ENCODE measurements at regions not wholly inside any gene's neighbourhood (a gene's known extent, or its start where the extent isn't known, plus 50 kb on each side); places are given as distances from the start of the nearest gene placed in this dataset.

DNA sequence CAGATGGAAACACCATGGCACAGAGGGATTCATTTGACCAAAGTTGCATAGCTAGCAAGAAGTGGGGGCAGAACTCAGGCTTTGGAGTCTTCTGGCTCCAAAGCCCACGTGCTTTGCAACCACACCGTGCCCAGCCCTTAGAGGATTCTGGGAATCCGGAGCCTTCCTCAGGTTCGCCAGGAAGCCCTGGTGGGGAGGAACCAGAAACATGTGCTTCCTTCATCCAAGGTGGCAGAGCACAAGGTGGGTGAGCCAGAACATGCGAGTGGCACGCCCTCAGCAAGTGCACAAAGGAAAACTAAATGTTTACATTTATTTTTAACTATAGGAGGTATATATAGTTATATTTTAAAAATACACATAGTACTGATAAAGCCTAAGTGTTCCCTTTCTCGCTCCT is 151.9 kb upstream of the NECTIN1 start:
- no peak for DNase-seq

GRCh38 chr11:119880143-119880542 is 151.1 kb upstream of the NECTIN1 start:
- no peak for DNase-seq

- no peak for DNase-seq
Observed at GRCh38 chr11:119878990-119879389, 150.0 kb upstream of the NECTIN1 start.

DNA sequence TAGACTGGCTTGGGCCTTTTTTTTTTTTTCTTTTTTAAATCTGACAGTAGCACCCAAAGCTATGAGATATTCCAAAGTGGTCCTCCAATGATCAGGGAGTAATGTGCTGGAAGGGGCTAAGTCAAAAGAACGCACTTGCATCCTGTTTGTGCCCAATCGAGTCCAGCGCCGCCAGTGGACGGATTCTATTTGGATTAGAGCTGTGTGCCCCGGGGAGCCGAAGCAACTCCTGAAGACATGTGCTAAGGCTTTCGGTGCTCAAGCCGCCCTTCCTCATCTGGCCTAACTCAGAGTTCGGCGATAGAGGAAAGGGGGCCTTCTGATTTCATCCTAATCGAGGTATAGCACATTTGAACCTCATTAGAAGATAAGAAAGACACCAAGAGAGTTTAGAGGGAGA is 147.8 kb upstream of the NECTIN1 start:
- DNase-seq, result no peak

DNA sequence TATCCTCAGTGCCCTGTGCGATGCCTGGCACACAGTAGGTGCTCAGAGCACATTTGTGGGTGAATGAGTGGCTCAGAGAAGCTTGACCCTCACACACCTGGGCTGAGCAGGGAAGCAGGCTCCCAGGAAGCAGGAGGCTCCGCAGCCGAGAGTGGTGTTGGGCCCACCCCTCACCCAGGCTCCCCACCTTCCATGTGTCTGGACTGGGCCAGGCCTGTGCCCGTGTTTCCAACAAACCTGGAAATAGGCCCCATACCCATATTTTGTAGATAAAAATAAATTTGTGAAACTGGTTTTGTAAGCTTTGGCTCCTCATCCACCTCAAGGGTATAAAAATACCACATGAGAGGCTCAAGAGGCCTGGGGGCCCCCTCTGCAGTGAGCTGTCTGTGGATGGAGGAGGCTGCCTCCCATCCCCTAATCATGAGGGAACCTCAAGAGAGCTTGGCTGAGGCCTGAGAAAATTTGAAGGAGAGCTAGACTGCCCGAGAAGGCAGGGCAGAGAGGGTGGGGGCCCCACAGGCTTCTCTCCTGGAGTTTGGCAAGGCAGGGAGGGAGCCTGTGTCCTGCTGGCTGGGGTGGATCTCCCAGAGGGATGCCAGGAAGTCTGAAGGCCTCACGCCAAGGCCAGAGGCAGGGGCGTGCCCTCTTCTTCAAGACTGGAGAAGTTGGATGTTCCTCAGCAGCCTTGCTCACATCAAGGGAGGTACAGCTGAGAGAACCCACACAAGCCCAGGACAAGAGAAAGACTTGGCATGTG is 147.0 kb upstream of the NECTIN1 start:
- no peak for DNase-seq

DNA sequence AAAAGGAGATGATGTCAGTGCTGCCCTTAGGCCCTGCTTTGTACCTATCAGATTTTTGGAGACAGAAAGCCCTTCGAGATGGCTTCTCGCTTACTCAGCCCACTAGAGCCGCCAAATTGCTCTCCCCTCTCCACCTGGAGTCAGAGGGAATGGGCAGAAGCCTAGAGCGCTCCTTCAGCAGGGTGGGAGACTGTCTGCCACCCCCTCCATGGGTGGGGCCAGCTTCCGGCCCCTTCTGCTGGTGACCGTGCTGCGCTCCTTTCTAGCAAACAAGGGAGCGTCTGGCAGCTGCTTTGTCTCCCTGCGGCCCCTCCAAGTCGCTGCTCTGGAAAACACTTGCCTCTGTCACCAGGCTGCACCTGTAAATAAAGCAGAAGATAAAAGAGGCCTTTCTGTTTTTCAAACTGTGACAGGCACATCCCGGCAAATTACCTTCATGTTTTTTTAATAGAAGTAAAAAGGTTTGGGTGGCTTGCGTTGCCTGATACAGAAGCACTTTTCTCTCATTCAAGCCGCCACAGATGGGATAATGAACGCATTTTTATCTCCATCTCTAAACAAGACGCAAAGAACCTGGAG is 145.7 kb upstream of the NECTIN1 start:
- no peak for DNase-seq

DNA sequence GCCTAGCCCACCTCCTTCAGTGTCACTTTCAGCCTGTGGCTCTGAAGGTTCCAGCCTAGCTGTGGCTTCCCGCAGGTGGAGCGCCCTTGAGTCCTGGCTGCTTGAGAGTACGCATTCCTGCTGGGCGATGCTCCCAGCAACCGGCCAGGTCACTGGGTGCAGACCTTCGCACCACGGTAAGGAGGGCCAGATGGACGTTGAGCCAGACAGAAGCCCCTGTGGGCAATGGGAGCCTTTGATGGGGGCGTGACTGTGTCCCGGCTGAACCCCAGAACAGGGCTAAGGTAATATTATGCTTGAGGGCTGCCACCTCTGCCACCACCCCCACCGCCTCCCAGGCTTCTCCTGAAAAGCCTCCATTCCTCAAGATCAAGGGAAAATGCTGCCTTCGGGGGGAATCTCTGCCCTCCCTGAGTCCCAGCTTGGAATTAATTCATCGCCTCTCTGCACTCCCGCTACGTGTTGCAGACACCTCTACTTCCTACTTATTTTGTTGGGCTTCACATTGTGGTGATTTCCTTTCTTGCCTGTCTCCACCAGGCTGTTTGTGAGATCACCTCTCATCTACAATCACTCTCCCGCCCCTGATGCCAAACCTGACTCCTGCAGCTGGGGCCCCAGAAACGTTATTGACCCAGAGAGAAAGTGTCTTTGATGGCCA is 144.9 kb upstream of the NECTIN1 start:
- DNase-seq, result no peak

- DNase-seq, result no peak
Observed at GRCh38 chr11:119872611-119873310, 143.8 kb upstream of the NECTIN1 start.

GRCh38 chr11:119865661-119866156 is 136.7 kb upstream of the NECTIN1 start:
- no peak for DNase-seq

GRCh38 chr11:119864836-119865235 is 135.8 kb upstream of the NECTIN1 start:
- no peak for DNase-seq

DNA sequence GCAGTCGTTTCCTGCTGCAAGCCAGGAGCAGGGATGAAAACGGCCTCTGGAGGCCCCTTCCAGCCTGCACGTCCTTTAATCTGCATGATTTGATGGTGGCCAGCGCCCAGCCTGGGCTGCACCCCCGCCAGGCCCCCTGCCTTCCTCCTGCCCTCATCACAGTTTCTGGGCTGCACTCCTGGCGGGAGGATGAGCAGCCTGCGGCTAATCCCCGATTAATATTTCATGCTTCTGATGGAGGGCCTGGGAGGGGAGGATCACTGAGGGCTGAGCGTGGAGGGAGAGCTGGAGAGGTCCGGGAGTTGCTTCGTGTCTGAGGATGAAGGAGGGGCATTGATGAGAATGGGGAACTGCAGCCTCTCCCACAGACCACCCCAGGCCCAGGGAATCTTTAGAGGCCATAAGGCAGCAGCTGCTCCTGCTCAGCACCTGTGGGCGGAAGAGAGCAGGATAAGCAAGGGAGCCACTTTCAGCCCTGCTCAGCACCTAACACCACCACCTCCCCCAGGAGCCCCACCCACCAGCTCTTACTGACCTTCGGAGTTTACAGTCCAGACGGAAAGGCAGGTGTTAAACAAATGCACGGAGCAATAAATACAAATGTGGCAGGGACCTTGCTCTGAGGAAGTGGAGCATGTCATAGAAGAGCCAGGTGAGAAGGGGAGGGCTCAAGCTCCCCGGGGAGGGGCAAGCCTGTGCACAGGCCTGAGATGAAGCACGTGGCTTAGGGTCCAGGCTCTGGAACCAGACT is 135.0 kb upstream of the NECTIN1 start:
- no peak for DNase-seq

GRCh38 chr11:119863236-119863635 is 134.2 kb upstream of the NECTIN1 start:
- DNase-seq, result no peak

DNA sequence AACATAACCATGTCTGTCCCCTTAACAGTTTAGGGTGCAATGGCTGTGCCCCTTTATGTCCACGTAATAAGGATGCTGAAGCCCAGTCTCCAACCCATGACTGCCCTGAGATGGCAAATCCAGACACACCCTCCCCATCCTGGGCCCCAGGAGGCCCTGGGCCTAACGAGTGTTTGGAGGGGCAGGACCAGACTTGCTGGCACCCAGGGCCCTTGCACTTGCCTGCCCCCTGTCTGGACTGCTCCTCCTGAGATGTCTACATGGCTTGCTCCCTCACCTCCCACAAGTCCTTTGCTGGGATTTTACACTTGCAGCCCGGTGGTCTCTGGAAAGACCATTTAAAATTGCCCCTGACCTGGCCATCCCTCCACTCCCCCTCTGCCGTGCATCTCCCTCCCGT is 132.2 kb upstream of the NECTIN1 start:
- peak in 1 of 2 experiments; percentile 14 for DNase-seq

GRCh38 chr11:119860561-119861094 is 131.6 kb upstream of the NECTIN1 start:
- DNase-seq, result no peak

GRCh38 chr11:119859684-119860083 is 130.7 kb upstream of the NECTIN1 start:
- no peak for DNase-seq

DNA sequence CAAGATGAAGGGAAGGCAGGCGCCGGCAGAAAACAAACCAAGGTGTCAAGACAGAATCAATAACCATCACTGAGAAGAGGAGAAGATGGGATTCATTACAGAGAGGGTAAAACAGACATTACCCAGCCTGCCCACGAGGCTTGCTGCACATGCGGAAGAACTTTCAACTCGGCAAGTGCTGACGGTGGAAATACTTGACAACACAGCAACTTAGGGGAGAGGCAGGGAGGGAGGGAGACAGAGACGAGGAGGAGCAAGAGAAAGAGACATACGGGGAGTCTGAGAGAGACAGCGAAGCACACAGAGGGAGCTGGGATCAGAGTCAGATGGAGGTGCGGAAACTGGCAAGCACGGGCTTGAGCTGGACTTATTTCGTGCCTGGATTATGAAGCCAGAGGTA is 129.3 kb upstream of the NECTIN1 start:
- DNase-seq, result no peak

DNA sequence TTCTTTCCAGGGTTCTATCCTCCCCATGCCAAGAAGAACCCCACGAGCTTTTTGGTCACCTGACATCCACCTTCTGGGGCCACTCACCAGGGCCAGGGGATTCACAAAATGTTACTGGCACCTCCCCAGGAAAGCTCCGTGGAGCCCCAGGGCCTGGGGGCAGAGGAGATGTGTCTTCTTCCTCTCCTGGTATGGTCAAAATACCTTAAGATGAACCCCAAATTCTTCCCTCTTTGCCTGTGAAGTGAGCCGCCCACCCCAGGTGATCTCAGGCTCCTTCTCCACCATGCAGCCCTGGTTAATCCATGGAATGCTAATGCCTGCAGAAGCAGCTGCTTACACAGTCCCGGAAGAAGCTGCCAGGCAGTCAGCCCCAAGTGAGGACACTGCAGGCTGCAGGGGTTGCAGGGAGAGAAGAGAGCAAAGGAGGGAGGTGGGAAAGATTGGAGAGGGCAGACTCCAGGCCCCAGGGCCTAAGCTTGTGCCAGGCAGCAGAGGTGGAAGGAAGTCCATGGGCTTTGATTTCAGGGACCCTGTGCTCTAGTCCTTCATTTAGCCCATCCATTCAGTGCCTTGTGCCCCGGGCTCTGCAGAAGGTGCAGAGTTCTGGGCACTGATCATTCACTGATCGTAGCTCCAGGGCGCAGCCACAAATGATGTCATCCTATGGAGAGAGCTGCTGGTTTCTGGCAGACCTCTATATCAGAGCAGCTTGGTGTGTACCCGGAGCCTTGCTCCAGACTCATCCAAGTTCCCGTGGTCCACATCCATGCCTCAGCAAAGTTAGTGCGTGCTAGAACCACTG is 127.9 kb upstream of the NECTIN1 start:
- no peak for DNase-seq

GRCh38 chr11:119855066-119855465 is 126.1 kb upstream of the NECTIN1 start:
- DNase-seq, result no peak

DNA sequence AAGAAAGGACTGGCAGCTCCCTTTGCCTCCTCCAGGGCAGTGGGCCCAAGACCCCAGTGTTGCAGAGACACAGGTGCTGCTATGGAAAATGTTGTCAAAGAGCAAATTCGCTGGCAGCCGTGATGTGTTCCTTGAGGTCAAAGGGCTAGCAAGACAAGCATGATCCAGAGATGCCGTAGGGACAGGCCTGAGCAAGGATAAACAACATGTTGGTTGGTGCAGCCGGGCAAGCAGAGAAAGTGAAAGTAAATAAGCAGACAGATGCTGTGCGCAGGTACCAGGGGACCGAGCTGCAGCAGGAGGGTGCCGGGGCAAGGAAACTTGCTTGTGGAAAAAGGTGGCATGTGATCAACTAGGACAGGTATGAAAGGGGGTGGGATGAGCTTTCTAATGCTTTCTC is 125.5 kb upstream of the NECTIN1 start:
- DNase-seq, result no peak

- DNase-seq, result no peak
Observed at GRCh38 chr11:119853581-119854360, 124.8 kb upstream of the NECTIN1 start.

DNA sequence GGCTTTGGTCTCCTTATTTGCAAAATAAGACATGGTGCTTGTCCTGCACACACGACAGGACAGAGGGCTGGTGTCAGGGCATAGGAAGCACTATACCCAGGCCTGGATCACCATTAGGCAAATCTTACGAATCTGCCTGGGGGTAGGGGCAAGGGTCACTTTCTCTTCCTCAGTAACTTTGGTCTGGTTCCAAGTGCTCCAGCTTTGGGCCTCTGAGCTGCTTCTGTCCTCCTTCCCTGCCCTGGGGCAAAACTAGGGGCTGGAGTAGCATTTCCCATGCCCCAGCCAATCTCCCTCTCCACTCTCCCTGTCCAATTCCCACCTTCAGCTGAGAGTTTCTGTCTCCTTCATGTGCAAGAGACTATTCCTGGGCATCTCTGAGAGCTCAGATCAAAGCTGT is 123.7 kb upstream of the NECTIN1 start:
- no peak for DNase-seq

Data from NCI-H1930 (cell line).